GM10248 (cell line): ENCODE measurements at regions not wholly inside any gene's neighbourhood (a gene's known extent, or its start where the extent isn't known, plus 50 kb on each side); places are given as distances from the start of the nearest gene placed in this dataset.

ENCODE experiments used
- CTCF ChIA-PET: fragments of 300-600 bp; sonication (Branson Sonifier 250); formaldehyde crosslinking; extraction: SDS; loops from one replicate; lab custom pipeline; 2021; ENCODE audit warnings: antibody characterized with exemption; lab: Yijun Ruan, JAX
- POLR2A ChIA-PET: fragments of 350-650 bp; sonication (Branson Sonifier 250); formaldehyde crosslinking; extraction: SDS; loops from one replicate; lab custom pipeline; 2020; ENCODE audit warnings: antibody characterized with exemption; lab: Yijun Ruan, JAX
- DNase-seq: peaks from one replicate; pipeline ENCODE4 v3.0.0; 2012; ENCODE audit errors: extremely low spot score
- CTCF ChIP-seq: IDR thresholded peaks from 2 replicates; pipeline ENCODE4 v1.5.1; 2012; ENCODE audit warnings: mild to moderate bottlenecking, low read depth; ENCODE audit errors: extremely low read depth, missing control alignments, control extremely low read depth

- ChIA-PET CTCF (no interaction called here), POLR2A (no interaction called here)
- TF ChIP-seq CTCF = no peak
- DNase-seq = no peak
These were observed 537.2 kb upstream of the CPEB2 start for GRCh38 chr4:14465057-14465456.

GRCh38 chr4:14465507-14465906 lies 536.8 kb upstream of the CPEB2 start:
- no peak for TF ChIP-seq CTCF
- ChIA-PET POLR2A (no interaction called here), CTCF (no interaction called here)
- DNase-seq = no peak

GRCh38 chr4:14478504-14478903 lies 523.8 kb upstream of the CPEB2 start:
- no peak for DNase-seq
- ChIA-PET POLR2A (no interaction called here), CTCF (interaction anchor here (0.8 kb wide), 1 partner anchor 17 kb away, joined by 3 read pairs; no protein-coding TSS in a partner anchor)
- no peak for TF ChIP-seq CTCF

- ChIA-PET POLR2A (no interaction called here), CTCF (interaction anchor here (0.8 kb wide), 1 partner anchor 19 kb away, joined by 3 read pairs; no protein-coding TSS in a partner anchor)
- no peak for TF ChIP-seq CTCF
- DNase-seq = no peak
These were observed 505.9 kb upstream of the CPEB2 start for GRCh38 chr4:14496408-14496807.

GRCh38 chr4:14496969-14497368 lies 505.3 kb upstream of the CPEB2 start:
- DNase-seq = no peak
- ChIA-PET CTCF (interaction anchor here (0.8 kb wide), 1 partner anchor 18 kb away, joined by 3 read pairs; no protein-coding TSS in a partner anchor), POLR2A (no interaction called here)
- TF ChIP-seq CTCF = no peak

GRCh38 chr4:14504162-14504561 lies 498.1 kb upstream of the CPEB2 start:
- TF ChIP-seq CTCF = no peak
- DNase-seq = no peak
- ChIA-PET CTCF (no interaction called here), POLR2A (no interaction called here)
